Kidney (tissue), 13 donors: ENCODE measurements at regions not wholly inside any gene's neighbourhood (a gene's known extent, or its start where the extent isn't known, plus 50 kb on each side); places are given as distances from the start of the nearest gene placed in this dataset.

ENCODE experiments used
- DNase-seq, 5 donors: peaks; one replicate each; pipeline ENCODE4 v3.0.0-alpha.2; 2013 to 2020
- FAIRE-seq: peaks from 2 replicates; lab custom pipeline; 2012; peaks lifted over from hg19 to GRCh38; lab: Jason Lieb, UNC
- H3K27ac ChIP-seq, 2 donors: one replicate each; pipeline ENCODE4 v1.7.0; 2013; ENCODE audit warnings: low read depth in 2 of 2, low read length in 2 of 2, inconsistent platforms in 1 of 2
- H3K27me3 ChIP-seq: one replicate; pipeline ENCODE4 v1.7.1; 2013; ENCODE audit warnings: low read length, inconsistent platforms; ENCODE audit not compliant: control insufficient read depth, insufficient read depth
- H3K36me3 ChIP-seq, 3 donors: one replicate each; pipeline versions ENCODE4 v1.7.0 to v1.7.1; 2013; ENCODE audit warnings: low read length in 3 of 3, control low read depth in 1 of 3, inconsistent platforms in 1 of 3; ENCODE audit not compliant: insufficient read depth in 3 of 3, control insufficient read depth in 2 of 3
- H3K4me1 ChIP-seq, 3 donors: one replicate each; pipeline versions ENCODE4 v1.7.0 to v1.7.1; 2013; ENCODE audit warnings: low read length in 3 of 3, inconsistent platforms in 1 of 3, low read depth in 1 of 3; ENCODE audit not compliant: control insufficient read depth in 2 of 3, insufficient read depth in 2 of 3
- H3K4me3 ChIP-seq, 3 donors: one replicate each; pipeline versions ENCODE4 v1.7.0 to v1.8.1; 2013; ENCODE audit warnings: low read length in 3 of 3, control low read depth in 1 of 3, inconsistent platforms in 1 of 3
- H3K9ac ChIP-seq, 3 donors: one replicate each; pipeline versions ENCODE4 v1.7.0 to v1.7.1; 2013; ENCODE audit warnings: low read length in 3 of 3, control low read depth in 1 of 3, inconsistent platforms in 1 of 3
- H3K9me3 ChIP-seq, 3 donors: one replicate each; pipeline versions ENCODE4 v1.7.0 to v1.7.1; 2013; ENCODE audit warnings: low read length in 3 of 3, control low read depth in 1 of 3, inconsistent platforms in 1 of 3; ENCODE audit not compliant: control insufficient read depth in 2 of 3, insufficient read depth in 1 of 3
- intact Hi-C: fragments of 100-400 bp; cut with DNase I; formaldehyde crosslinking; loops from one replicate; pipeline ENCODE4 v1.11.1; 2022
- TF ChIP-seq, protein P1 (sequence below): IDR thresholded peaks from 3 replicates; pipeline ENCODE4 v1.5.1; 2012; ENCODE audit warnings: mild to moderate bottlenecking, moderate library complexity, borderline replicate concordance; ENCODE audit not compliant: insufficient read depth; ENCODE audit errors: extremely low read depth
- donor health status: control.
- donor health status: control.
- donor health status: control.
- donor health status: control.
- donor health status: control.
- donor health status: DM: yes; HTN: yes; CAD: no.
- donor health status: Normal renal cell carcinoma (clear cell type).

DNA sequence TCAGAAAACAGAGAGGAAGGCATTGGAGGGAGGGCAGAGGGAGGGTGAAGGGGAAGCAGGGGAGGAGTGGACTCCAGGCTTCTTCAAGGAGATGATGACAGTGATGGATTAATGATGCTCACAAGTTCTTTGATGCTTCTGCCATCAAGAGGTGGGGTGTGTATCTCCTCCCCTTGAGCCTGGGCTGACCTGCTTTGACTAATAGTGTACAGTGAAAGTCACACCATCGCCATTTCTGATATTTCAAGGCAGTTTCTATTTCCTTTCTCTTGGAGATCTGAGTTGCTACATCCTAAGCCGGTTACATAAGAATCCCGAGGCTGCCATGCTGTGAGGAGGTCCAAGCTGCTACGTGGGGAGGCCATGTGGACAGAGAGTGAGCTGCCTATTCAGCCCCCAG lies 312.5 kb downstream of the MAF start:
- Histone ChIP-seq H3K27ac (no peak overlapping the region), H3K36me3 (no peaks in the 10 kb centered on the region), H3K9ac (no peak overlapping the region), H3K4me3 (no peak overlapping the region), H3K9me3 (no peaks in the 10 kb centered on the region), H3K27me3 (no peaks in the 10 kb centered on the region), H3K4me1 (peaks cover 0 to 7% (median 4%) of the 10 kb centered on the region in 3 donors)
- FAIRE-seq (no peak), DNase-seq (peak in 4 of 5 donors; percentile 43 to 65 (median 55))
- TF ChIP-seq, protein P1, sequence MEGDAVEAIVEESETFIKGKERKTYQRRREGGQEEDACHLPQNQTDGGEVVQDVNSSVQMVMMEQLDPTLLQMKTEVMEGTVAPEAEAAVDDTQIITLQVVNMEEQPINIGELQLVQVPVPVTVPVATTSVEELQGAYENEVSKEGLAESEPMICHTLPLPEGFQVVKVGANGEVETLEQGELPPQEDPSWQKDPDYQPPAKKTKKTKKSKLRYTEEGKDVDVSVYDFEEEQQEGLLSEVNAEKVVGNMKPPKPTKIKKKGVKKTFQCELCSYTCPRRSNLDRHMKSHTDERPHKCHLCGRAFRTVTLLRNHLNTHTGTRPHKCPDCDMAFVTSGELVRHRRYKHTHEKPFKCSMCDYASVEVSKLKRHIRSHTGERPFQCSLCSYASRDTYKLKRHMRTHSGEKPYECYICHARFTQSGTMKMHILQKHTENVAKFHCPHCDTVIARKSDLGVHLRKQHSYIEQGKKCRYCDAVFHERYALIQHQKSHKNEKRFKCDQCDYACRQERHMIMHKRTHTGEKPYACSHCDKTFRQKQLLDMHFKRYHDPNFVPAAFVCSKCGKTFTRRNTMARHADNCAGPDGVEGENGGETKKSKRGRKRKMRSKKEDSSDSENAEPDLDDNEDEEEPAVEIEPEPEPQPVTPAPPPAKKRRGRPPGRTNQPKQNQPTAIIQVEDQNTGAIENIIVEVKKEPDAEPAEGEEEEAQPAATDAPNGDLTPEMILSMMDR = no peak
- intact Hi-C loops = no loop called here

DNA sequence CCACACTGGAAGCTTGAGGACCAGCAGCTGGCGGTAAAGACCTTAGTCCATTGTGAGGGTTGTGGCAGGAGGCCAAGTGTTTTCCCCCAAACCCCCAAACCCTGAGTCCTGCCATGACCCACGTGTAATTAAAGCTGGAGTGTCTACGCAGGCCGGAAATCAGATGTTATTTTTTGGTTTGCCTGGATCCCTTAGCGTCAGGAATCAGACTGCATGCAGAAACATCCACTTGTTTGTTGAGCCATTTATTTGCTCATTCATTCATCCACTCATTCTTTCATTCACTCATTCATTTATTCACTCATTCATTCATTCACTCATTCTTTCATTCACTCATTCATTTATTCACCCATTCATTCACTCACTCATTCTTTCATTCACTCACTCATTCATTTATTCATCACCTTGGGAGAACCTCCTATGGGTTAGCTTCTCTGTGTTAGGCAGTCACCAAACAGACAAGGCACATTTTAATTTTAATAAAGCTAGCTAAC lies 313.1 kb downstream of the MAF start:
- no peak for FAIRE-seq
- TF ChIP-seq, protein P1 = no peak
- H3K27ac ChIP-seq = no peak overlapping the region
- H3K9me3 ChIP-seq = no peaks in the 10 kb centered on the region
- H3K9ac ChIP-seq = no peak overlapping the region
- no peaks in the 10 kb centered on the region for H3K27me3 ChIP-seq
- intact Hi-C loops = no loop called here
- no peaks in the 10 kb centered on the region for H3K36me3 ChIP-seq
- peaks cover 0 to 7% (median 4%) of the 10 kb centered on the region in 3 donors for H3K4me1 ChIP-seq
- H3K4me3 ChIP-seq = peak overlapping the region in 2 of 3 donors; percentile 37 to 49
- DNase-seq = no peak

DNA sequence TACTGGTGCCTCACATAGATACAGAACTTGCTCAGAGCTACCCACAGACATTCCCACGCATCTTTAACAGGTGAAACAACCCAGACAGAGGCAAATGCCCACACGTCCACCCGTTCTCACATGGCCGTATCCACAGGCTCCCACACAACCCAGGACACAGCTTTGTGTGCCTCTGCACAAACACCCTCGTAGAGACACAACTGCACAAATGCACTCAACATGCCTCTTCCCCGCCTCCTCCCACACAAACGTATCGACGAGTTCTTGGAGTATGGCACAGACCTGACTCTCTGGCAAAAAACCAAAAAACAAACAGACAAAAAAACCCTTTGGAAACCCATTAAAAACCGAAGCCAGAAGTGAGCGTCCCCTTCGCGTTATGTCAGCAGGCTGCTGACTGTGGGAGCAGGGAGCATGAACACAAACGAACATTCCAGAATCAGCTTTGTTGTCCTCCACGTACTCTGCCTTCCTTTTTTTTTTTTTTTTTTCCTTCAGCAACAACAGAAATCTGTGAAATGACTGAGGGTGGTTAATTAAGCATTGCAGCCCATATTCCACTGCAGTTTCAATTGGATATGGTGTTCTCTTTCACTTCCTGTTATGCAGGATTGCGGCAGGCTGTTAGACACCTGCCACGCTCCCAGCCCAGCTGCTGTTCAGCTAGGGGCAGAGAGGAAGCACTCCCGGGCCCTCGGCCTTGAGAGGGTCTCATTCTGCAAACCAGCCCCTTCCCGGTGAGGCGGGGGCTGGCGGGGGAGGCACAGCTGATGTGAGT lies 313.7 kb downstream of the MAF start:
- DNase-seq = peak; percentile 72 to 88 (median 85)
- H3K9me3 ChIP-seq = no peaks in the 10 kb centered on the region
- no peak overlapping the region for H3K9ac ChIP-seq
- H3K27ac ChIP-seq = no peak overlapping the region
- TF ChIP-seq, protein P1 = no peak
- FAIRE-seq = no peak
- intact Hi-C loops = no loop called here
- H3K4me3 ChIP-seq = peak overlapping the region in 2 of 3 donors; percentile 37 to 49
- no peaks in the 10 kb centered on the region for H3K36me3 ChIP-seq
- H3K27me3 ChIP-seq = no peaks in the 10 kb centered on the region
- H3K4me1 ChIP-seq = peaks cover 0 to 7% (median 4%) of the 10 kb centered on the region in 3 donors
